Glomerular visceral epithelial cell (primary cell): ENCODE measurements at regions not wholly inside any gene's neighbourhood (a gene's known extent, or its start where the extent isn't known, plus 50 kb on each side); places are given as distances from the start of the nearest gene placed in this dataset.

Source experiments
- DNase-seq: peaks from one replicate; pipeline ENCODE4 v3.0.0-alpha.2; 2016; ENCODE audit errors: extremely low spot score

GRCh38 chr18:40673150-40673549 is 1281.9 kb upstream of the PIK3C3 start:
- DNase-seq, result no peak

GRCh38 chr18:40672590-40672989 is 1282.4 kb upstream of the PIK3C3 start:
- no peak for DNase-seq

GRCh38 chr18:40670668-40671375 is 1284.2 kb upstream of the PIK3C3 start:
- DNase-seq, result no peak

DNA sequence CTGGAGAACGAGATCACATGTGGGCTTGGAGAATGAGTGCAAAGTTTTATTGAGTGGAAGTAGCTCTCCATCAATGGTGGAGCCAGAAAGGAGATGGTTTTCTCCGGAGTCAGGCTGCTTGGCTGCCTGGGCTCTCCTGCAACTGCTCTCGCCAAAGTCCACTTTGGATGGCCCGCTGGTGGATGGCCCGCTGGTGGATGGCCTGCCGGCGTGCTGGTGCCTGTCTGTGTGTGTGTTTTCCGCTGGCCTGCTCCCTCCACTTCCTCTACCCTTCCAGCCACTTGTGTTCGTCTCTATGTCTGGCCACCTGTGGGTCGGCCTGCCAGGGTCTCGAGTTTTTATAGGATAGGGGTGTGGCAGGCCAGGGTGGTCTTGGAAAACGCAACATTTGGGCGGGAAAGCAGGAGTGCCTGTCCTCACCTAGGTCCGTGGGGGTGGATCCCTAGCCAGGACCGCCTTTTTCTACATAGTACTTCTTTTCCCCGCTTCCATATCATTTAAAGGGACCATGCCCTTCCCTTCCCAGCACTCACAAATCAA is 1292.1 kb upstream of the PIK3C3 start:
- DNase-seq, result no peak

DNA sequence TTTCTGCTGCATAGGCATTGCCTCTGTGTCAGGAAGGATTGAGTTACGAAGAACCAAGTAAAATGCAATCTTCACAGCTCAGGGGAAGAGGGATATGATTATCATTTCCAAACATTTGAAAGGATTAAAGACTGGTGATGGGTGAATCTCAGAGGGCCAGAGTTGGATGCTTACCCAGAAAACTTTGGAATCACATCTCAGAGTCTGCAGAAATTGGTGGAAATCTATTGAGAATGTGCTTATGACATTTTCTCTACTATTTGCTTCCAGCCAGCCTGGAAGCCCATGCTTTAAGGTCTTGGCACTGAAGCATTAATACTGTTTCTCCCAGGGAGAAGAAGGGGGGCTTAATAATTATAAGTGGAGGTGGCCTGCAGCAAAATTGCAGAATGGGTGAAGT is 1301.4 kb upstream of the PIK3C3 start:
- DNase-seq, result no peak

DNA sequence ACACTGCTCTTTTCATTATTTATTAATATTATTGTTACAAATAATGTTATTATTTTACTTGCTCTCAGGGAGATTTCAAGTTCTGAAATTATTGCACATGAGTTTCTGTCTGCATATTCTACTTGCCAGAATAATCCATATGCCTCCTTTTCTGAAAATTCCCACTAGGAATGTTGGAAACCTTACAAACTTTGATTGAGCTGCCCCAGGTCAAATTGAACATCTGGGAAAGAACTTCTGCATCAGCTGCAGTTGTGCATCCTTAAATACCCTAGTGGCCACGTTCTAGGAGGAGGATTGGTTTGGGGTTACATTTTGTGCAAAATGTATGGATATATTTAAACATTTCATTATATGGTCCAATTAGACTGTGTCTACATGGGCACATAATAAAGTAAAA is 1302.7 kb upstream of the PIK3C3 start:
- no peak for DNase-seq

DNA sequence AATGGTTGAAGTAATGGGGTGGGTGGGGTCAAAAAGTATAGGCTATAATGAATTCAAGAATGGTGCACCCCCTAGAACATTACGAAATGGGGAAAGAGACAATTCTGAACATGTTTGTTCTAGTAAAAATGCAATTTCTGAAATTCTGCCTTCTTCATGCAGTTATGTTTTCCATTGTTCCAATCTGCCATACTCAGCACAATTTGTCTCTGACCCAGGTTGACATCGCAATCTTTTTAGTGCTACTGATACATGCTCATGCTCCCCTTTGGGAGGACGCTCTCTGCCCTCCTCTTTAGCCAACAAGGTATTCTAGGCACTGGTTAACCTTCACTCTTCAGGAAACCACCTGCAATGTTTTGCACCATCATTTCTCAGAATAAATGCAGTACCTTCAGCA is 1303.9 kb upstream of the PIK3C3 start:
- DNase-seq, result no peak

DNA sequence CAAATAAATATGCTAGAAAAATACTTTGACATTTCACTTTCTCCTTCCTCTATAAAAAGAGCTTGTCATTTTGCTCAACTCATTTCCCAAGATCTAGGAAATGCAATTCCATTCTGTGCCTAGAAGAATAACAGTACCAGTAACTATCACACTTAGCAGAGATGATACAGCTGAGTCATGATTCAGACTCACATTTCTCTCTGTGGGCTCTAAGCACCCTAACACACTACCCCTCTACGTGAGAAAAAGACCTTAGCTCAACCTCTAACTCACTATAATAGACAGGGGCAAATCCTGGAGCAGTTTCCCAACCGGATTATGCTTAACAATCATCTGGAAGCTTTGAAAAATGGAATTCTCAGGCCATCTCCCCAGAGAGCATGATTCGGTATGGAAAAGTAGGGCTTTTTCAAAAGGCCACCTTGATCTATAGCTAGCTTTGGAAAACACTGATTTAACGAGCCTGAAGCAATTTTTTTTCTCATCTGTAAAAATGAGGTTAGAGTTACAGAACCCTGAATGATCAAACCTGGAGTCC is 1312.3 kb upstream of the PIK3C3 start:
- DNase-seq, result no peak

- no peak for DNase-seq
Observed at GRCh38 chr18:40631319-40631718, 1323.7 kb upstream of the PIK3C3 start.

- DNase-seq, result no peak
Observed at GRCh38 chr18:40630496-40630895, 1324.5 kb upstream of the PIK3C3 start.

DNA sequence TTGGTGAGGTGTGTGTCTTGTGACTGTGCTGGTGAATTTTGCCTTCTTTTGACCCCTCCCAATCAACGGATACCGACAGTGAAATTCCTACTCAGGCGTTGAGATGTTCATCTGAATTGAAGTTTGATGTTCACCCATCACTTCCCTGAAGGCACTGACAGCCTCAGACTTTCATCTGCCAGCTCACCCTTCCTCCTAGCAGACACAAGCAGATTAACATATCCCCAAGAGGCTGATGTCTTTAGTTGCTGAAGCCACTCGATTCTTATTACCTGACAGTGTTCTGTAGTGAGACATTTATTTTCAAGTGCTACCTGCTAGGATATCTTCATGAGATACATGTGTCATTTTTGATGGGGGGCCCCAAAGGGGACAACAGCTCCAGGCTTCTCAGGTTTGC is 1330.1 kb upstream of the PIK3C3 start:
- DNase-seq, result no peak

DNA sequence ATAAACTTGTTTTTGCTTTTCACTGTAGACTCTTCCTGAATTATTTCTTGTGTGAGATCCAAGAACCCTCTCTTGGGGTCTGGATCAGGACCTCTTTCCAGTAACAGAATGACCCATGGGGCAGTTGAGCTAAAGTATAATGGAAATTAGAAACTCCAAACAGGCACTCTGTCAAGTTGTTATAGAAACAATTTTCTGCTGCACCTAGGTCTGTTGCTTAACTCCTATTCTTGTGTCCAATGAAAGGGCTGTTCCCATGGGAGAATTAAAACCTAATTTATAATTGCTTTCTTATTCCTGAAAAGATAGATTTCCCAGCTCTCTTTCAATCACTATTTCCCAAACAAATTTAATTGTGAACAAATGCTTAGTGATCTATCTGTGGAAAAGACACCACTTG is 1341.3 kb upstream of the PIK3C3 start:
- no peak for DNase-seq

DNA sequence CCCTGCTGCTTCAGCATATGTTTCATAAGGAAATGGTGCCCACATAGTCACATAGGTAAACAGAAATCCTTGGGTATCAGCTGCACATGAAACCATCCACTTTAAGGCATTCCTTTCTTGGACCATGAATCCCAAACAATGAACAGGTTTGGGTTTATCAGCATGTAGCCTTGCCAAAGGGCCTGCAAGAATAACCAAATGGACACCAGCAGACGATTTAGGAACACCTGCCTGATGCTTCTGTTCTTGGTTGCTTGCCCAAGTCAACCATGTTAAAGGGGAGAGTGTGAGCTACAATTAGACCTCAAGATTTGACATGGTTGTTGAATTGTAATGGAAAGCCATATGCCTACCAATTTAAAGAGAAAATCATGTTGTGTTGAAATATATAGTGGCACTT is 1342.7 kb upstream of the PIK3C3 start:
- DNase-seq, result no peak

DNA sequence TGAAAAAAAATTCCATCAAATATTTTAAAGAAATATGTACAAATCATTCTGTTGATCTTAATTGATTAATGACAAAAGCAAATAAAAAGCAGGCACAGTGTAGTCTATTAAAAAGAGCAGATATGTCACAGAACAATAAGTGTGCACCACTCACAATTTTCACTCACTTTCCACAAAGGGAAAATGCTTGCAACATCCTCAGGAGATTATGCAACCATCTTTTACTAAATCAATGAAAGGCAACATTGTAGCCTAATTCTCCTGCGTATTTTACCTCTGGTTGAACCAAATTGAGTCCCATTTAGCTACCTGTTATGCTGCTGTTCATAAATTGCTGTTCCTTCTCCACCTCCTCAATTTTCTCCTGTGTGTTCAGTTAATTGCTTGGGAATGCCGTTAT is 1346.8 kb upstream of the PIK3C3 start:
- no peak for DNase-seq

DNA sequence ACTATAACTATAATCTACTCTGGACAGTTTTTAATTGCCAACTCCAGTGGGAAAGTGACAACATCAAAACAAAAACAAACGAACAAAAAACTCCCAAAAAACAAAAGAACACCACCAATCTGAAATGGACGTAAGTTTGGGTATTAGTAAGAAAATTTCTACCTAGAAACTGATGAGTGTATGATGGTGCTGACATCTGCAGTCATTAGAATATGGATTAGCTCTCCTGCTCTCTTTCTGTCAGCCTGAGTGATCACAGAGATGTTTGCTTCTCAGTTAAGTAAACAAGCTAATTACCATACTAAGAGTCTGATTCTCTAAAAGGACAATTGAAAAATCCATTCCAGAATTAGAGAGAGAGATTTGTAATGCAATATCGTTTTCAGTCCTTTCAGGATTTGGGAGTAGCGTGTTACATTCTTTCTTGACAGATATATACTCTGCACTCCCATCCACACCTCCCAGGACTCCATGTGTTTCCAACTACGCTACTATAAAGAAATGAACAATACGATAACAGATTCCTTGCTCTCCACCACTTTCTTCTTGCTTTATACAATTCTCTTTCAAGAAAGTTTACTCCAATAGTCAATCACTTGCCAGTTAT is 1347.4 kb upstream of the PIK3C3 start:
- no peak for DNase-seq

DNA sequence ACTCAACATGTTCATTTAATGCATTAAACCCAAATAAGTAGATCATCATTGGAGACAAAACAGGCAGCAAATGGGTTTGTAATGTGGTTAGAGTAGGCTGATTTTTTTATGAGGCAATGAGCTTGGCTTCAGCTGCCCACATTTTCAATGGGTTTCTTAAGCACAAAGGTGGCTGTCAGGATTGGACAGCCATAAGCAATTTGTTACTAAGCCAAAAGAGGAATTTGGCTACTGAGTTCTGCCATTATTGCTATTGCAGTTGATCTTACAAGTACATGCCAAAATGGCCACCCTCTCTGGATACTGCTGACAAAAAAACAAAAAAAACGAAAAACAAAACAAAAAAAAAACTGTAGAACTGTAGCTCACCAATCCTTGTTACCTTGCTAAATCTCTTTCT is 1348.0 kb upstream of the PIK3C3 start:
- DNase-seq, result no peak

DNA sequence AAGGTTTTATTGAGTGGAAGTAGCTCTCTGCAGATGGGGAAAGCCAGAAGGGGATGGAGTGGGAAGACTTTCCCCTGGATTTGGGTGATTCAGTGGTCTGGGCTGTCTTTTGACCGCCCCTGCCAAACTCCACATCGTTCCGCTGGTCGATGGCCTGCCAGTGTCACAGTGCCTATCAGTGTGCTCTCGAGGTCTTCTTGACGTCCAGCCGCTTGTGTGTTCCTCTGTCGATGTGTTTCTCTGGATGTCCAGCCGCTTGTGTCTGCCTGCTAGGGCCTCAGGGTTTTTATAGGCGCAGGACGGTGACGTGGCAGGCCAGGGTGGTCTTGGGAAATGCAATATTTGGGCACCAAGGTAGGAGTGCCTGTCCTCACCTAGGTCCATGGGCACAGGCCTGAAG is 1371.4 kb upstream of the PIK3C3 start:
- no peak for DNase-seq

GRCh38 chr18:40582105-40582504 is 1372.9 kb upstream of the PIK3C3 start:
- DNase-seq, result no peak

DNA sequence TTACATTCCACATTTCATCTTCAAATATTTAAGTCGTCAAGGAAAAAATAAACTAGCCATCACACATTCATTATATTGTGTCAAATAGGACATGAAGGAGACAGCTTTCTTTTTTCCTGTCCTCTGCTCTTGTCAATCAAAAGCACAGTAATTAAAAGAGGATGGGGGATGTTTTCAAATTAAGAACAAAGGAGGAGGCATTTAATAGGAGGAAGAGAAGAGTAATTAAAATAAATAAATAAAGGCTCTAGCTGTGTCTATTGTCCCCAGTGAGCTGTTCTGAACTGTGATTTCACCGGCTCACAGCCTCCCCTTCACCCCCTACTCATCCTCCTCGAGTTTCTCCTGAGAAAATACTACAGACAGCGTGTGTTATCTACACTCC is 1377.1 kb upstream of the PIK3C3 start:
- DNase-seq, result no peak

GRCh38 chr18:40577239-40577980 is 1377.6 kb upstream of the PIK3C3 start:
- no peak for DNase-seq

DNA sequence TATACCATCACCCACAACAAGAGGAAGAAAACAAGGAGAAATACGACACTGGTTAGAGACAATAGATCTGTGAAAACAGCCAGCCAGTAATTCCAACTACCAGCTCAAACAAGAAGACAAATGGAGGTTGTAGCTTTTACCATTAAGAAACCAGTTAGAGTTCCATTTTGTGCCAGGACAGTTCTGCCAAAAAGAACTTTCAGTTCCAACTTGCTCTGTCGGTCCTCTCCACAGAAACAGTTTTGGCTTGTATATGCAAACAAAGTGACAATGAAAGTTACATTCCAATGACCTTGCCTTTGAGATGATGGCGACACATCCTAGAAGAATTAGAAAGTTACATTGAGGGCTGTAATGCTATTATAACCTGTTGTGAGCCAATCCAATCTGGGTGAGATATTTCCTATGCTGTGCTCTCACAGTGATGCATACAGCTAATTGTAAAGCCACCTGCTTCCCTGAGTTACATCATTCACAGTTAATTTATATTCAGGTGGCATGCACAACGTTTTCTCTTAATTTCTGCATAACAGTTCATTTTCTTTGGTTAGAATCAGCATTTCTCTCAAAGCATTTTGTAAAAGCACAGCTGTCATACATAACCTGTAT is 1378.4 kb upstream of the PIK3C3 start:
- no peak for DNase-seq

DNA sequence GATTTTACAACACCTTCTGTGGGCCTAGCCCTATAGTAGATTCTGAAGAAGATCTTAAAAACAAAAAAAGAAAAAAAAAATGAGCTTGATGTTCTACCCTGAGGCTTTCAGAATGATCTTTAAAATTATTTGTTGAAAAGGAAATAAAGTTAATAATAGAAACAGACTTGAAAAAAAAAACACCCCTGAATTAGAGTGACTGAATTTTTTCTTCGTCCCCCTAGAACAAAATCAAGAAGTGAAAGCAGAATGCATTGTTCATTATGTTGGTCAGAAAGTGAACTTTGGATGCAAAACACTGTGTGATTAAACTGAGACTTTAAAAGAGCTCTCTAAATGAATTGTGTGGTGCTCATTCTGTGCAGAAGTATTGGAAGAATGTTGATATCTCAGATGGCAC is 1384.4 kb upstream of the PIK3C3 start:
- DNase-seq, result no peak
